ENCODE measurements at regions not wholly inside any gene's neighbourhood (a gene's known extent, or its start where the extent isn't known, plus 50 kb on each side); places are given as distances from the start of the nearest gene placed in this dataset.

GRCh38 chr5:97471951-97472350, 288.9 kb upstream of the RIOK2 start:
- Mint-ChIP-seq H3K4me3 (no peak overlapping the region), H3K27me3 (no peaks in the 10 kb centered on the region), H3K36me3 (ENCODE audit: low read depth) (no peaks in the 10 kb centered on the region), H3K27ac (no peak overlapping the region), H3K4me1 (no peaks in the 10 kb centered on the region)
- no peaks in the 10 kb centered on the region for H3K9me3 ChIP-seq (ENCODE audit: control insufficient read depth, low read length, poor library complexity, severe bottlenecking)
- no peak for ATAC-seq
- DNase-seq: no peak

GRCh38 chr5:97475847-97476246, 292.8 kb upstream of the RIOK2 start:
- Mint-ChIP-seq H3K27ac (no peak overlapping the region), H3K36me3 (ENCODE audit: low read depth) (no peaks in the 10 kb centered on the region), H3K4me1 (no peaks in the 10 kb centered on the region), H3K4me3 (no peak overlapping the region), H3K27me3 (peaks cover 7% of the 10 kb centered on the region)
- no peak for DNase-seq
- no peaks in the 10 kb centered on the region for H3K9me3 ChIP-seq (ENCODE audit: control insufficient read depth, low read length, poor library complexity, severe bottlenecking)
- ATAC-seq: no peak

- H3K36me3 Mint-ChIP-seq (ENCODE audit: low read depth): no peaks in the 10 kb centered on the region
- ATAC-seq (no peak), DNase-seq (no peak)
Measured at GRCh38 chr5:97476852-97477534, 293.9 kb upstream of the RIOK2 start.

GRCh38 chr5:97478483-97478882, 295.4 kb upstream of the RIOK2 start:
- ATAC-seq: no peak
- H3K9me3 ChIP-seq (ENCODE audit: control insufficient read depth, low read length, poor library complexity, severe bottlenecking): no peaks in the 10 kb centered on the region
- DNase-seq: no peak
- Mint-ChIP-seq H3K27me3 (peaks cover 7% of the 10 kb centered on the region), H3K36me3 (ENCODE audit: low read depth) (no peaks in the 10 kb centered on the region), H3K4me3 (no peak overlapping the region), H3K4me1 (no peaks in the 10 kb centered on the region), H3K27ac (no peak overlapping the region)

More at GRCh38 chr5:97476852-97477534, 293.9 kb upstream of the RIOK2 start:
- no peak overlapping the region for H3K27ac Mint-ChIP-seq
- H3K4me1 Mint-ChIP-seq: no peaks in the 10 kb centered on the region
- peaks cover 7% of the 10 kb centered on the region for H3K27me3 Mint-ChIP-seq
- no peak overlapping the region for H3K4me3 Mint-ChIP-seq
- H3K9me3 ChIP-seq (ENCODE audit: control insufficient read depth, low read length, poor library complexity, severe bottlenecking): no peaks in the 10 kb centered on the region

- Mint-ChIP-seq H3K4me1 (no peaks in the 10 kb centered on the region), H3K36me3 (ENCODE audit: low read depth) (no peaks in the 10 kb centered on the region), H3K27me3 (peaks cover 7% of the 10 kb centered on the region), H3K4me3 (no peak overlapping the region), H3K27ac (no peak overlapping the region)
- ATAC-seq (no peak), DNase-seq (no peak)
- H3K9me3 ChIP-seq (ENCODE audit: control insufficient read depth, low read length, poor library complexity, severe bottlenecking): no peaks in the 10 kb centered on the region
Measured at GRCh38 chr5:97480313-97480712, 297.3 kb upstream of the RIOK2 start.

- Mint-ChIP-seq H3K27me3 (peaks cover 6% of the 10 kb centered on the region), H3K36me3 (ENCODE audit: low read depth) (no peaks in the 10 kb centered on the region), H3K27ac (no peak overlapping the region), H3K4me3 (no peak overlapping the region), H3K4me1 (no peaks in the 10 kb centered on the region)
- ATAC-seq (no peak), DNase-seq (no peak)
- no peaks in the 10 kb centered on the region for H3K9me3 ChIP-seq (ENCODE audit: control insufficient read depth, low read length, poor library complexity, severe bottlenecking)
Measured at GRCh38 chr5:97488126-97488668, 305.1 kb upstream of the RIOK2 start.

GRCh38 chr5:97489010-97489840, 306.2 kb upstream of the RIOK2 start:
- ATAC-seq: no peak
- H3K27me3 Mint-ChIP-seq: peaks cover 6% of the 10 kb centered on the region
- no peak overlapping the region for H3K4me3 Mint-ChIP-seq
- no peak for DNase-seq
- no peaks in the 10 kb centered on the region for H3K9me3 ChIP-seq (ENCODE audit: control insufficient read depth, low read length, poor library complexity, severe bottlenecking)
- no peaks in the 10 kb centered on the region for H3K4me1 Mint-ChIP-seq
- no peak overlapping the region for H3K27ac Mint-ChIP-seq
- no peaks in the 10 kb centered on the region for H3K36me3 Mint-ChIP-seq (ENCODE audit: low read depth)

GRCh38 chr5:97494465-97494864, 311.4 kb upstream of the RIOK2 start:
- no peaks in the 10 kb centered on the region for H3K9me3 ChIP-seq (ENCODE audit: control insufficient read depth, low read length, poor library complexity, severe bottlenecking)
- DNase-seq (no peak), ATAC-seq (no peak)
- H3K4me1 Mint-ChIP-seq: peaks cover 2% of the 10 kb centered on the region
- peaks cover 4% of the 10 kb centered on the region for H3K27me3 Mint-ChIP-seq
- no peak overlapping the region for H3K4me3 Mint-ChIP-seq
- H3K36me3 Mint-ChIP-seq (ENCODE audit: low read depth): no peaks in the 10 kb centered on the region
- no peak overlapping the region for H3K27ac Mint-ChIP-seq

GRCh38 chr5:97495301-97495700, 312.3 kb upstream of the RIOK2 start:
- Mint-ChIP-seq H3K4me3 (no peak overlapping the region), H3K36me3 (ENCODE audit: low read depth) (no peaks in the 10 kb centered on the region), H3K4me1 (peaks cover 2% of the 10 kb centered on the region), H3K27ac (no peak overlapping the region), H3K27me3 (peaks cover 4% of the 10 kb centered on the region)
- no peak for DNase-seq
- ATAC-seq: no peak
- no peaks in the 10 kb centered on the region for H3K9me3 ChIP-seq (ENCODE audit: control insufficient read depth, low read length, poor library complexity, severe bottlenecking)

- H3K27ac Mint-ChIP-seq: no peak overlapping the region
- ATAC-seq (no peak), DNase-seq (no peak)
- peaks cover 2% of the 10 kb centered on the region for H3K4me1 Mint-ChIP-seq
- peaks cover 7% of the 10 kb centered on the region for H3K27me3 Mint-ChIP-seq
- H3K36me3 Mint-ChIP-seq (ENCODE audit: low read depth): no peaks in the 10 kb centered on the region
- no peaks in the 10 kb centered on the region for H3K9me3 ChIP-seq (ENCODE audit: control insufficient read depth, low read length, poor library complexity, severe bottlenecking)
- H3K4me3 Mint-ChIP-seq: no peak overlapping the region
Measured at GRCh38 chr5:97496037-97496436, 313.0 kb upstream of the RIOK2 start.

- H3K9me3 ChIP-seq (ENCODE audit: control insufficient read depth, low read length, poor library complexity, severe bottlenecking): no peaks in the 10 kb centered on the region
- no peak for DNase-seq
- no peak overlapping the region for H3K27ac Mint-ChIP-seq
- H3K4me1 Mint-ChIP-seq: peaks cover 2% of the 10 kb centered on the region
- peaks cover 8% of the 10 kb centered on the region for H3K27me3 Mint-ChIP-seq
- no peak for ATAC-seq
- H3K4me3 Mint-ChIP-seq: no peak overlapping the region
- no peaks in the 10 kb centered on the region for H3K36me3 Mint-ChIP-seq (ENCODE audit: low read depth)
Measured at GRCh38 chr5:97498657-97499056, 315.6 kb upstream of the RIOK2 start.

- no peaks in the 10 kb centered on the region for H3K36me3 Mint-ChIP-seq (ENCODE audit: low read depth)
- ATAC-seq (no peak), DNase-seq (no peak)
- H3K27me3 Mint-ChIP-seq: peaks cover 6% of the 10 kb centered on the region
- no peaks in the 10 kb centered on the region for H3K9me3 ChIP-seq (ENCODE audit: control insufficient read depth, low read length, poor library complexity, severe bottlenecking)
- no peak overlapping the region for H3K27ac Mint-ChIP-seq
- no peaks in the 10 kb centered on the region for H3K4me1 Mint-ChIP-seq
- no peak overlapping the region for H3K4me3 Mint-ChIP-seq
Measured at GRCh38 chr5:97499605-97500004, 316.6 kb upstream of the RIOK2 start.

- ATAC-seq: no peak
- no peak for DNase-seq
- Mint-ChIP-seq H3K4me3 (no peak overlapping the region), H3K36me3 (ENCODE audit: low read depth) (no peaks in the 10 kb centered on the region), H3K4me1 (no peaks in the 10 kb centered on the region), H3K27me3 (peaks cover 4% of the 10 kb centered on the region), H3K27ac (no peak overlapping the region)
- no peaks in the 10 kb centered on the region for H3K9me3 ChIP-seq (ENCODE audit: control insufficient read depth, low read length, poor library complexity, severe bottlenecking)
Measured at GRCh38 chr5:97501286-97501964, 318.4 kb upstream of the RIOK2 start.
